Sigmoid colon (tissue), 6 donors: ENCODE measurements at regions not wholly inside any gene's neighbourhood (a gene's known extent, or its start where the extent isn't known, plus 50 kb on each side); places are given as distances from the start of the nearest gene placed in this dataset.

ENCODE experiments used
- DNase-seq: peaks from one replicate; pipeline ENCODE4 v3.0.0-alpha.2; 2019
- H3K27ac ChIP-seq, 4 donors: fragments of 200-600 bp; sonication (generic); one replicate each; pipeline ENCODE4 v1.5.1; 2016 to 2019; ENCODE audit warnings: mild to moderate bottlenecking in 1 of 4
- H3K27me3 ChIP-seq, 3 donors: fragments of 200-600 bp; sonication (generic); one replicate each; pipeline ENCODE4 v1.5.1; 2019; ENCODE audit warnings: mild to moderate bottlenecking in 1 of 3
- H3K36me3 ChIP-seq, 4 donors: fragments of 200-600 bp; sonication (generic); one replicate each; pipeline ENCODE4 v1.5.1; 2016 to 2019
- H3K4me1 ChIP-seq, 4 donors: fragments of 200-600 bp; sonication (generic); one replicate each; pipeline ENCODE4 v1.5.1; 2017 to 2019
- H3K4me3 ChIP-seq, 4 donors: fragments of 200-600 bp; sonication (generic); one replicate each; pipeline ENCODE4 v1.5.1; 2017 to 2019; ENCODE audit warnings: mild to moderate bottlenecking in 2 of 4, moderate library complexity in 1 of 4
- H3K9me3 ChIP-seq, 4 donors: fragments of 200-600 bp in 3 of 4; sonication (generic) in 3 of 4; one replicate each; pipeline versions ENCODE4 v1.5.1 to v1.6.1; 2013 to 2019
- CTCF ChIP-seq, 4 experiments: fragments of 450-650 bp in 3 of 4; fragments of 200-600 bp in 1 of 4; IDR thresholded peaks; one replicate each; pipeline ENCODE4 v1.5.1; 2016 to 2019; ENCODE audit warnings: antibody characterized with exemption in 4 of 4, mild to moderate bottlenecking in 3 of 4, moderate library complexity in 2 of 4
- EP300 ChIP-seq, 4 donors: sonication (generic); formaldehyde crosslinking; IDR thresholded peaks; one replicate each; pipeline ENCODE4 v1.6.1; 2017; ENCODE audit warnings: antibody characterized with exemption in 4 of 4
- POLR2A ChIP-seq, 2 donors: fragments of 450-650 bp; IDR thresholded peaks; one replicate each; pipeline ENCODE4 v1.6.1; 2016; ENCODE audit warnings: antibody characterized with exemption in 2 of 2, mild to moderate bottlenecking in 2 of 2, moderate library complexity in 2 of 2
- POLR2AphosphoS5 ChIP-seq, 4 donors: sonication (generic); formaldehyde crosslinking; IDR thresholded peaks; one replicate each; pipeline ENCODE4 v1.6.1; 2017; ENCODE audit warnings: antibody characterized with exemption in 4 of 4
- WGBS, 2 donors: extraction: QIAGEN DNeasy Blood & Tissue Kit; methylation state at CpG; one replicate each; pipeline ENCODE4 v1.1.7; 2013; 5-methylcytosine and 5-hydroxymethylcytosine counted together
- intact Hi-C: fragments of 100-400 bp; cut with DNase I; formaldehyde crosslinking; loops from one replicate; pipeline ENCODE4 v1.15.1; 2023
- donor health status: healthy with polysubstance abuse.
- donor health status: healthy.

GRCh38 chr3:72423643-72424042, 424.6 kb downstream of the SHQ1 start:
- Histone ChIP-seq H3K4me3 (no peak overlapping the region), H3K36me3 (no peaks in the 10 kb centered on the region), H3K27me3 (no peaks in the 10 kb centered on the region), H3K4me1 (peaks cover 0 to 37% (median 12%) of the 10 kb centered on the region in 4 donors), H3K9me3 (no peaks in the 10 kb centered on the region), H3K27ac (no peak overlapping the region)
- WGBS, 2 donors, result 86 to 87% methylated on average over 3 of the region's 3 CpGs
- TF ChIP-seq POLR2A (IDR thresholded peaks at IDR 0.05), result no peak
- no peak for TF ChIP-seq CTCF (IDR thresholded peaks at IDR 0.05)
- no peak for TF ChIP-seq POLR2AphosphoS5 (IDR thresholded peaks at IDR 0.05)
- no peak for TF ChIP-seq EP300 (IDR thresholded peaks at IDR 0.05)
- intact Hi-C loops, result no loop called here
- no peak for DNase-seq

DNA sequence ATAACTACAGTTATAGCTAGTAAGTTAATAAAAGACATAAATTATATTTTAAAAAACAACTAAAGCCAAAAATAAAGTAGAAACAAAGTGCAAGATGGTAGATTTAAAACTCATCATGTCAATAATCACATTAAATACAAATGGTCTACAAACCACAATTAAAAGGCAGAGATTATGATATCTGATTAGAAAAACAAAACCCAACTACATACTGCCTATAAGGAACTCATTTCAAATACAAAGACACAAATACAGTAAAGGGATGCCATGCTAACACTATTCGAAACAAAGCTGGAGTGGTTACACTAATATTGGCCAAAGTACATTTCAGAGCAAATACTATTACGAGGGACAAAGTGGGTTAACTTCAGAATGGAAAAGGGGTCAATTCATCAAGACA, 426.5 kb downstream of the SHQ1 start:
- TF ChIP-seq CTCF (IDR thresholded peaks at IDR 0.05), result no peak
- no peak for TF ChIP-seq POLR2AphosphoS5 (IDR thresholded peaks at IDR 0.05)
- TF ChIP-seq POLR2A (IDR thresholded peaks at IDR 0.05), result no peak
- no peak for TF ChIP-seq EP300 (IDR thresholded peaks at IDR 0.05)
- 95 to 98% methylated on average over 2 of the region's 2 CpGs for WGBS, 2 donors
- peaks cover 0 to 20% (median 9%) of the 10 kb centered on the region in 4 donors for H3K4me1 ChIP-seq
- intact Hi-C loops, result no loop called here
- no peaks in the 10 kb centered on the region for H3K9me3 ChIP-seq
- no peak overlapping the region for H3K27ac ChIP-seq
- no peaks in the 10 kb centered on the region for H3K27me3 ChIP-seq
- no peaks in the 10 kb centered on the region for H3K36me3 ChIP-seq
- no peak for DNase-seq
- H3K4me3 ChIP-seq, result no peak overlapping the region

DNA sequence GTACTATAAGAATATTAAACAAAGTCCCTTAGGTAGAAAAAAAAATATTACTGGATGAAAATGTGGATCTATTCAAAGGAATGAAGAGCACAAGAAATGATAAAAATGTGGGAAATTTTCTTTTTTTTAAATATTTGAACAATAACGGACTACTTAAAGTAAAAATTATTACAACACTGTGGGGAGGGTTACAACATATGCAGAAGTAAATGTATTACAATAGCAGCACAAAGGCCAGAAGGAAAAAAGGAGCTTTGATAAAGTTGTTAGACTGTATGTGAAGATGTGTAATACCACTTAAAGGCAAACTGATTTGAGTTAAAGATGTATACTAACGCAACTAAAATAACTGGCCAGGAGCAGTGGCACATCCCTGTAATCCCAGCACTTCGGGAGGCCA, 427.1 kb downstream of the SHQ1 start:
- no peaks in the 10 kb centered on the region for H3K36me3 ChIP-seq
- WGBS, 2 donors, result 94 to 98% methylated on average over 3 of the region's 3 CpGs
- H3K4me1 ChIP-seq, result peaks cover 0 to 18% (median 6%) of the 10 kb centered on the region in 4 donors
- H3K27me3 ChIP-seq, result no peaks in the 10 kb centered on the region
- intact Hi-C loops, result no loop called here
- no peak overlapping the region for H3K4me3 ChIP-seq
- no peak for DNase-seq
- no peak overlapping the region for H3K27ac ChIP-seq
- no peak for TF ChIP-seq POLR2AphosphoS5 (IDR thresholded peaks at IDR 0.05)
- TF ChIP-seq POLR2A (IDR thresholded peaks at IDR 0.05), result no peak
- TF ChIP-seq CTCF (IDR thresholded peaks at IDR 0.05), result no peak
- no peak for TF ChIP-seq EP300 (IDR thresholded peaks at IDR 0.05)
- no peaks in the 10 kb centered on the region for H3K9me3 ChIP-seq

GRCh38 chr3:72418856-72419255, 429.4 kb downstream of the SHQ1 start:
- 93 to 97% methylated on average over 8 of the region's 8 CpGs for WGBS, 2 donors
- TF ChIP-seq CTCF (IDR thresholded peaks at IDR 0.05) (no peak), POLR2A (IDR thresholded peaks at IDR 0.05) (no peak), EP300 (IDR thresholded peaks at IDR 0.05) (no peak), POLR2AphosphoS5 (IDR thresholded peaks at IDR 0.05) (no peak)
- no peak for DNase-seq
- H3K4me3 ChIP-seq, result no peak overlapping the region
- no peaks in the 10 kb centered on the region for H3K36me3 ChIP-seq
- no peak overlapping the region for H3K27ac ChIP-seq
- H3K27me3 ChIP-seq, result no peaks in the 10 kb centered on the region
- no peaks in the 10 kb centered on the region for H3K9me3 ChIP-seq
- peaks cover 0 to 14% (median 5%) of the 10 kb centered on the region in 4 donors for H3K4me1 ChIP-seq
- intact Hi-C loops, result no loop called here

DNA sequence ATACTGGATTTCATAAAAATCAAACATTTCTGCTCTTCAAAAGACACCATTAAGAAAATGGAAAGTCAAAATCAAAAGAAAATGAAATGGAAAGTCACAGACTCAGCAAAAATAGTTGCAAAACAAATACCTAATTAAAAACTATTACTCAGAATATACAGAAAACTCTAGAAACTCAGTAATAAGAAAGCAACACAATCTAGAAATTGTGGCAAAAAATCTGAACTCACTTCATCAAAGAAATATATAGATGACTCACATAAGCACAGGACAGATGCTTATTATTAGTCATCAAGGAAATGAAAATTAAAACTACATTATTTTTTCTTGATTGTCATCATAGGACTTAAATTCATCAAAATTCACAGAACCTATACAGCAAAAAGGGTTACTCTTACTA, 430.0 kb downstream of the SHQ1 start:
- Histone ChIP-seq H3K4me3 (no peak overlapping the region), H3K4me1 (peaks cover 0 to 18% (median 6%) of the 10 kb centered on the region in 4 donors), H3K36me3 (no peaks in the 10 kb centered on the region), H3K27me3 (no peaks in the 10 kb centered on the region), H3K27ac (no peak overlapping the region), H3K9me3 (no peaks in the 10 kb centered on the region)
- intact Hi-C loops, result no loop called here
- no peak for TF ChIP-seq POLR2A (IDR thresholded peaks at IDR 0.05)
- no peak for TF ChIP-seq EP300 (IDR thresholded peaks at IDR 0.05)
- no peak for TF ChIP-seq CTCF (IDR thresholded peaks at IDR 0.05)
- no peak for TF ChIP-seq POLR2AphosphoS5 (IDR thresholded peaks at IDR 0.05)
- DNase-seq, result no peak
